Endodermal cell (in vitro differentiated cells): ENCODE measurements at regions not wholly inside any gene's neighbourhood (a gene's known extent, or its start where the extent isn't known, plus 50 kb on each side); places are given as distances from the start of the nearest gene placed in this dataset.

ENCODE experiments used
- DNase-seq: peaks from one replicate; pipeline ENCODE4 v3.0.0-alpha.2; 2017
- H3K27ac ChIP-seq: 2 replicates; pipeline ENCODE4 v1.5.1; 2013; ENCODE audit warnings: mild to moderate bottlenecking, low read depth, low read length, moderate library complexity
- H3K27me3 ChIP-seq: 2 replicates; pipeline ENCODE4 v1.6.1; 2013; ENCODE audit warnings: mild to moderate bottlenecking, low read length, moderate library complexity; ENCODE audit not compliant: insufficient read depth, control insufficient read depth, poor library complexity, severe bottlenecking
- H3K36me3 ChIP-seq: 2 replicates; pipeline ENCODE4 v1.7.0; 2013; ENCODE audit warnings: mild to moderate bottlenecking, low read length, moderate library complexity; ENCODE audit not compliant: control insufficient read depth, insufficient read depth
- H3K4me1 ChIP-seq: one replicate; pipeline ENCODE4 v1.7.0; 2013; ENCODE audit warnings: low read length; ENCODE audit not compliant: control insufficient read depth, insufficient read depth
- H3K4me3 ChIP-seq: 2 replicates; pipeline ENCODE4 v1.5.1; 2013; ENCODE audit warnings: mild to moderate bottlenecking, low read length, moderate library complexity
- H3K9ac ChIP-seq: 2 replicates; pipeline ENCODE4 v1.6.1; 2013; ENCODE audit warnings: mild to moderate bottlenecking, low read length, moderate library complexity; ENCODE audit not compliant: poor library complexity, severe bottlenecking; ENCODE audit errors: extremely low read depth
- H3K9me3 ChIP-seq: 2 replicates; pipeline ENCODE4 v1.6.1; 2013; ENCODE audit warnings: mild to moderate bottlenecking, low read length, moderate library complexity; ENCODE audit not compliant: control insufficient read depth
- H3K27ac Mint-ChIP-seq: 2 replicates; pipeline ENCODE4 v1.8.0; 2020; ENCODE audit warnings: mixed read lengths
- H3K27me3 Mint-ChIP-seq: 2 replicates; pipeline ENCODE4 v1.8.0; 2021; ENCODE audit warnings: mild to moderate bottlenecking, mixed read lengths; ENCODE audit not compliant: insufficient read depth
- H3K36me3 Mint-ChIP-seq: 2 replicates; pipeline ENCODE4 v1.8.0; 2020; ENCODE audit warnings: low read depth, mixed read lengths
- H3K4me1 Mint-ChIP-seq: 2 replicates; pipeline ENCODE4 v1.8.0; 2020; ENCODE audit warnings: mixed read lengths
- H3K4me3 Mint-ChIP-seq: 2 replicates; pipeline ENCODE4 v1.8.0; 2020; ENCODE audit warnings: mild to moderate bottlenecking, moderate library complexity, mixed read lengths
- H3K9me3 Mint-ChIP-seq: 2 replicates; pipeline ENCODE4 v1.8.0; 2020; ENCODE audit warnings: mild to moderate bottlenecking, mixed read lengths
- WGBS, 2 experiments: methylation state at CpG; one replicate each; pipeline versions ENCODE4 v1.1.5 to v1.1.7; 2013; ENCODE audit warnings: missing lambda C conversion rate in 2 of 2, mixed read lengths in 1 of 2; ENCODE audit not compliant: insufficient coverage in 1 of 2, insufficient read length in 1 of 2; 5-methylcytosine and 5-hydroxymethylcytosine counted together
- TF ChIP-seq, protein P1 (sequence below): fragments of 200-600 bp; sonication (generic); conservative IDR thresholded peaks from 2 replicates; pipeline ENCODE4 v1.5.0; 2021; ENCODE audit warnings: antibody characterized with exemption, mild to moderate bottlenecking

DNA sequence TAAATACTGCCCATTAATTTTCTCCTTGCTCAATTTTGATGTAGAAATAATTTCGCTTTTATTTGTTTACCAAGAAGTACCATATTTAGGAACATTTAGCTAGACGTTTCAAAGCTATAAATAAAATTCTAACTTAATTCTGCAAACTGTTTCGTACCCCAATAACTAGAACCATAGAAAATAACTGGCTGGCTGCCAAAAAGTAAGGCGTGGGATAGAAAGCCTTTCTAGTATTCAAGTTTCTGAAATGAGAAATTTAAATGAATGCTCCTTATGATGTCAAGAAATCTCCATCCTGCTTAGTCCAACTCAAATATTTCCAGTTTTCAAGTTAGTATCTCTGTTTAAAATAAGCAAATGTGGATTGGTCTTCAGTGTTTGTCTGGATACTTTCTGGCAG, 167.4 kb downstream of the FBXO8 start:
- Histone ChIP-seq H3K36me3 (no peaks in the 10 kb centered on the region), H3K9me3 (no peaks in the 10 kb centered on the region), H3K4me1 (peaks cover 2% of the 10 kb centered on the region), H3K9ac (no peak overlapping the region), H3K27ac (no peak overlapping the region), H3K4me3 (no peak overlapping the region), H3K27me3 (no peaks in the 10 kb centered on the region)
- Mint-ChIP-seq H3K27me3 (peaks cover 5% of the 10 kb centered on the region), H3K4me3 (no peak overlapping the region), H3K27ac (no peak overlapping the region), H3K36me3 (no peaks in the 10 kb centered on the region), H3K9me3 (no peaks in the 10 kb centered on the region), H3K4me1 (peaks cover 16% of the 10 kb centered on the region)
- WGBS, 2 experiments = 88 to 94% methylated on average over 1 to 4 of the region's 4 CpGs
- TF ChIP-seq, protein P1, sequence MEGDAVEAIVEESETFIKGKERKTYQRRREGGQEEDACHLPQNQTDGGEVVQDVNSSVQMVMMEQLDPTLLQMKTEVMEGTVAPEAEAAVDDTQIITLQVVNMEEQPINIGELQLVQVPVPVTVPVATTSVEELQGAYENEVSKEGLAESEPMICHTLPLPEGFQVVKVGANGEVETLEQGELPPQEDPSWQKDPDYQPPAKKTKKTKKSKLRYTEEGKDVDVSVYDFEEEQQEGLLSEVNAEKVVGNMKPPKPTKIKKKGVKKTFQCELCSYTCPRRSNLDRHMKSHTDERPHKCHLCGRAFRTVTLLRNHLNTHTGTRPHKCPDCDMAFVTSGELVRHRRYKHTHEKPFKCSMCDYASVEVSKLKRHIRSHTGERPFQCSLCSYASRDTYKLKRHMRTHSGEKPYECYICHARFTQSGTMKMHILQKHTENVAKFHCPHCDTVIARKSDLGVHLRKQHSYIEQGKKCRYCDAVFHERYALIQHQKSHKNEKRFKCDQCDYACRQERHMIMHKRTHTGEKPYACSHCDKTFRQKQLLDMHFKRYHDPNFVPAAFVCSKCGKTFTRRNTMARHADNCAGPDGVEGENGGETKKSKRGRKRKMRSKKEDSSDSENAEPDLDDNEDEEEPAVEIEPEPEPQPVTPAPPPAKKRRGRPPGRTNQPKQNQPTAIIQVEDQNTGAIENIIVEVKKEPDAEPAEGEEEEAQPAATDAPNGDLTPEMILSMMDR = no peak
- no peak for DNase-seq

DNA sequence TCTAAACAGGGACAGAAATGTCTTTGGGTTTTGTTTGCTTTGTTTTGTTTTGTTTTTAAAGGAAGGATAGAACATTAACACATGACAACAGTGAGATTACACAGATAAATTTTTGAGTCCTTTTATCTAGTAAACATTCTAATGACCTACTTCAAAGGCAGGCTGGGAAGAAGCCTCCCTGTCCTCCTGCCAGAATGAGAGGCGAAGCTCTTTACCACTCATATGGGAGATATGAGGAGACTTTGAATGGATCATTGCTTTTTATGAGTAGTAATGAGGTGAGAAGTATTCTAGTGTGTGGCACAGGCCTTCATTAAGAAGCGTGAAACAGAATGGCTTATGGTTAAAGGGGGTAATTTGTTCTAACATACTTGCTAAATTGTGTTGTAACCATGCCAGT, 172.0 kb downstream of the FBXO8 start:
- Histone ChIP-seq H3K4me3 (no peak overlapping the region), H3K9ac (no peak overlapping the region), H3K9me3 (no peaks in the 10 kb centered on the region), H3K27me3 (peaks cover 8% of the 10 kb centered on the region), H3K4me1 (no peaks in the 10 kb centered on the region), H3K36me3 (no peaks in the 10 kb centered on the region), H3K27ac (no peak overlapping the region)
- 62 to 63% methylated on average over 2 of the region's 2 CpGs for WGBS, 2 experiments
- Mint-ChIP-seq H3K9me3 (no peaks in the 10 kb centered on the region), H3K36me3 (no peaks in the 10 kb centered on the region), H3K4me3 (no peak overlapping the region), H3K27ac (no peak overlapping the region), H3K27me3 (no peaks in the 10 kb centered on the region), H3K4me1 (peaks cover 8% of the 10 kb centered on the region)
- TF ChIP-seq, protein P1 = no peak
- DNase-seq = no peak

DNA sequence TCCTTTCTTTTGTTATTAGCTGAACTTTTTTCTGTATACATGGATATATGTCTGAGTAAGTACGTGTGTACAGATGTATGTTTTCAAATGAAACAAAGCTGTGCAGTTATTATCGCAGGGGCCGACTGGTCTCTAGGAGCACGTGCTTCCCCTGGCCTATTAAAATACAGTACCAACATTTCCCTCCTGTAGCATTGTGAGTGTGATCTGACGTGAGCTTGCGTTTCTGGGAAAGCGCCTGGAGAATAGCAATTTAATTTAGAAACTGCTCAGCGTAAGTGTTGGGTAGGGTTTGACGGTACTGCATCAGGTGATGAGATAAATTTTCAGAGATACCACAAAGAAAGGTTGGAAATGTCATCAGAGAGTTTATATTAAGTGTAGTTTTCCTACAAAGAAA, 173.3 kb downstream of the FBXO8 start:
- no peaks in the 10 kb centered on the region for H3K9me3 Mint-ChIP-seq

More for the DNA sequence above, 173.3 kb downstream of the FBXO8 start:
- Histone ChIP-seq H3K27me3 (peaks cover 8% of the 10 kb centered on the region), H3K4me3 (no peak overlapping the region), H3K36me3 (no peaks in the 10 kb centered on the region), H3K9ac (no peak overlapping the region), H3K9me3 (no peaks in the 10 kb centered on the region), H3K4me1 (no peaks in the 10 kb centered on the region), H3K27ac (no peak overlapping the region)
- Mint-ChIP-seq H3K27ac (no peak overlapping the region), H3K4me3 (no peak overlapping the region), H3K36me3 (no peaks in the 10 kb centered on the region), H3K4me1 (peaks cover 8% of the 10 kb centered on the region), H3K27me3 (no peaks in the 10 kb centered on the region)
- WGBS, 2 experiments = 96% methylated on average over 4 to 9 of the region's 9 CpGs
- no peak for DNase-seq
- TF ChIP-seq, protein P1 = no peak
